Panc1 (cell line): ENCODE measurements at regions not wholly inside any gene's neighbourhood (a gene's known extent, or its start where the extent isn't known, plus 50 kb on each side); places are given as distances from the start of the nearest gene placed in this dataset.

Experiments
- CTCF ChIP-seq: fragments of 450-650 bp; IDR thresholded peaks from 2 replicates; pipeline ENCODE4 v1.5.1; 2017; ENCODE audit warnings: mild to moderate bottlenecking
- POLR2AphosphoS5 ChIP-seq: IDR thresholded peaks from 2 replicates; pipeline ENCODE4 v1.6.1; 2012; ENCODE audit warnings: mild to moderate bottlenecking, low read depth, low read length, moderate library complexity
- REST ChIP-seq, 2 experiments: IDR thresholded peaks; 2 replicates each; pipeline ENCODE4 v1.6.1; 2011 to 2012; ENCODE audit warnings: low read depth in 2 of 2, control low read depth in 1 of 2, low read length in 1 of 2, mild to moderate bottlenecking in 1 of 2, moderate library complexity in 1 of 2; ENCODE audit not compliant: insufficient read depth in 1 of 2
- TCF7L2 ChIP-seq: IDR thresholded peaks from 2 replicates; pipeline ENCODE4 v1.6.1; 2011; ENCODE audit warnings: mild to moderate bottlenecking, low read depth, low read length, inconsistent platforms

GRCh38 chr4:123191728-123192127 lies 204.9 kb upstream of the SPRY1 start:
- TF ChIP-seq POLR2AphosphoS5 (no peak), CTCF (no peak), REST (IDR thresholded peaks at IDR 0.05; ENCODE audit: insufficient read depth in 1 of 2, low read depth in 2 of 2, low read length in 1 of 2) (no peak), TCF7L2 (no peak)
